ENCODE measurements at regions not wholly inside any gene's neighbourhood (a gene's known extent, or its start where the extent isn't known, plus 50 kb on each side); places are given as distances from the start of the nearest gene placed in this dataset.

DNA sequence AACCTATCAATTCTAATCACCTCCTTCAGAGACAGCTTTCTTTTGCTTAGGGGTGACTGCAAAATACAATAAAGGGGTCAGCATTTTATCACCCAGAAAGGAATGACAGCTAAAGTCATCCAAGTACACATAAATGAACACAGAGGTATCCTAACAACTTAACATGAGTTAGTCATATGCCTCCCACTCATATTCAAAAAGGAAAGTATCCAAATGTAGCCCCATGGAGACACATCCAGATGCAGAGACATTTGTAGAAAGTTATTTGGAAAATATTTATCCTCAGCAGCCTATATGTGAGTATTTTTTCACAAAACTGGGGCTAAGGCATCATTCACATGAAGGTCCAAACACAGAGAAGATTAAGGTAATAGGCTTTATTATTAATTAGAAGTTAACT is 1579.7 kb upstream of the SLC39A10 start:
- dilution Hi-C loops (cut with MboI; ENCODE audit: extremely low pct_ligation_motif_present, low sequenced_read_pairs): no loop called here
- BruUV-seq (replicated peaks): no TSS peak
- H3K9ac ChIP-seq (replicated peaks; ENCODE audit: extremely low read depth, insufficient read depth, low read length): no peak overlapping the region
- ChIA-PET POLR2A (no interaction called here), CTCF (no interaction called here)
- H3K9me3 ChIP-seq (replicated peaks; ENCODE audit: control insufficient read depth, insufficient read depth, low read length): no peaks in the 10 kb centered on the region
- FAIRE-seq (no peak), DNase-seq (ENCODE audit: low read depth, low spot score) (no peak)
- no peaks in the 10 kb centered on the region for H3K4me1 ChIP-seq (ENCODE audit: control insufficient read depth, extremely low read depth, insufficient read depth, low read length)
- no peaks in the 10 kb centered on the region for H3K9me1 ChIP-seq (replicated peaks; ENCODE audit: control insufficient read depth, extremely low read depth, insufficient read depth, low read length)
- no peak overlapping the region for H3K4me2 ChIP-seq (ENCODE audit: insufficient read depth, low read length)
- no peak overlapping the region for H3K4me3 ChIP-seq (replicated peaks in 1 of 3; ENCODE audit: insufficient read depth in 1 of 3, low read depth in 1 of 3, low read length in 3 of 3)
- no peak for TF ChIP-seq POLR2A (IDR thresholded peaks at IDR 0.05; ENCODE audit: low read depth, low read length)
- no peak for TF ChIP-seq MYC (IDR thresholded peaks at IDR 0.05; ENCODE audit: low read depth, low read length)
- no peaks in the 10 kb centered on the region for H4K20me1 ChIP-seq (replicated peaks; ENCODE audit: control insufficient read depth, extremely low read depth, insufficient read depth, low read length)
- H3K27ac ChIP-seq (ENCODE audit: insufficient read depth, low read depth, low read length): no peak overlapping the region
- no peaks in the 10 kb centered on the region for H3K36me3 ChIP-seq (ENCODE audit: control insufficient read depth in 2 of 2, extremely low read depth in 1 of 2, insufficient read depth in 2 of 2, low read length in 2 of 2)
- no peaks in the 10 kb centered on the region for H3K79me2 ChIP-seq (ENCODE audit: control insufficient read depth, insufficient read depth, low read length)
- no peak overlapping the region for H2AFZ ChIP-seq (ENCODE audit: low read depth, low read length)
- H3K27me3 ChIP-seq (ENCODE audit: control insufficient read depth in 2 of 2, insufficient read depth in 2 of 2, low read length in 2 of 2): no peaks in the 10 kb centered on the region
- intact Hi-C loops (cut with micrococcal nuclease): no loop called here

DNA sequence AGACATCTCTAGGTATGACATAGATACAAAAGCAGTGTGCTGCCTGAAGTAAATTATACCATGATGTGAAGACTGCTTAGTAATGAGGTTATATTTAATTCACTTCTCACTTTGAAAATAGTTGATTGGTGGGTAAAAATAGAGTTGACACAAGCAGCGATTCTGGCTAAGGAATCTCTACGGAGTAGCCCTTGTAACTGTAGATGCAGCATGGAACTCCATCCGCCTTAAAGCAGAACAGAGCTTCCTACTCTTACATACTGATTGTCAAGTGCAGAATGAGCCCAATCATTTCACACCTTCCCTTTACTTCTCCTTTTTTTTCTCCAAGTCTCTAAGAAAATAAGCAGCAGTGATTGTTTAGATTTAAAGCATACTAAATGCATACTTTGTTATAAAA is 1594.6 kb upstream of the SLC39A10 start:
- H3K27me3 ChIP-seq (ENCODE audit: control insufficient read depth in 2 of 2, insufficient read depth in 2 of 2, low read length in 2 of 2): no peaks in the 10 kb centered on the region
- ChIA-PET POLR2A (no interaction called here), CTCF (no interaction called here)
- DNase-seq (ENCODE audit: low read depth, low spot score) (no peak), FAIRE-seq (no peak)
- H3K9me1 ChIP-seq (replicated peaks; ENCODE audit: control insufficient read depth, extremely low read depth, insufficient read depth, low read length): no peaks in the 10 kb centered on the region
- H3K4me2 ChIP-seq (ENCODE audit: insufficient read depth, low read length): no peak overlapping the region
- H3K36me3 ChIP-seq (ENCODE audit: control insufficient read depth in 2 of 2, extremely low read depth in 1 of 2, insufficient read depth in 2 of 2, low read length in 2 of 2): no peaks in the 10 kb centered on the region
- H3K4me1 ChIP-seq (ENCODE audit: control insufficient read depth, extremely low read depth, insufficient read depth, low read length): no peaks in the 10 kb centered on the region
- H4K20me1 ChIP-seq (replicated peaks; ENCODE audit: control insufficient read depth, extremely low read depth, insufficient read depth, low read length): no peaks in the 10 kb centered on the region
- H3K9ac ChIP-seq (replicated peaks; ENCODE audit: extremely low read depth, insufficient read depth, low read length): no peak overlapping the region
- H2AFZ ChIP-seq (ENCODE audit: low read depth, low read length): no peak overlapping the region
- intact Hi-C loops (cut with micrococcal nuclease) (no loop called here), dilution Hi-C loops (cut with MboI; ENCODE audit: extremely low pct_ligation_motif_present, low sequenced_read_pairs) (no loop called here)
- H3K79me2 ChIP-seq (ENCODE audit: control insufficient read depth, insufficient read depth, low read length): no peaks in the 10 kb centered on the region
- H3K4me3 ChIP-seq (replicated peaks in 1 of 3; ENCODE audit: insufficient read depth in 1 of 3, low read depth in 1 of 3, low read length in 3 of 3): no peak overlapping the region
- BruUV-seq (replicated peaks): no TSS peak
- no peak for TF ChIP-seq FOS (IDR thresholded peaks at IDR 0.05; ENCODE audit: borderline replicate concordance, insufficient read depth, low read length)
- TF ChIP-seq, protein P1, sequence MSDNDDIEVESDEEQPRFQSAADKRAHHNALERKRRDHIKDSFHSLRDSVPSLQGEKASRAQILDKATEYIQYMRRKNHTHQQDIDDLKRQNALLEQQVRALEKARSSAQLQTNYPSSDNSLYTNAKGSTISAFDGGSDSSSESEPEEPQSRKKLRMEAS (IDR thresholded peaks at IDR 0.05; ENCODE audit: insufficient read depth, insufficient read length): no peak
- H3K27ac ChIP-seq (ENCODE audit: insufficient read depth, low read depth, low read length): no peak overlapping the region
- H3K9me3 ChIP-seq (replicated peaks; ENCODE audit: control insufficient read depth, insufficient read depth, low read length): no peaks in the 10 kb centered on the region

Data from endothelial cell of umbilical vein (primary cell).